HG03571 (cell line): ENCODE measurements at regions not wholly inside any gene's neighbourhood (a gene's known extent, or its start where the extent isn't known, plus 50 kb on each side); places are given as distances from the start of the nearest gene placed in this dataset.

ENCODE experiments used
- ATAC-seq: cut with Tn5 transposase; IDR thresholded peaks from one replicate; pipeline ENCODE4 v1.9.1; 2021; ENCODE audit not compliant: unreplicated experiment

DNA sequence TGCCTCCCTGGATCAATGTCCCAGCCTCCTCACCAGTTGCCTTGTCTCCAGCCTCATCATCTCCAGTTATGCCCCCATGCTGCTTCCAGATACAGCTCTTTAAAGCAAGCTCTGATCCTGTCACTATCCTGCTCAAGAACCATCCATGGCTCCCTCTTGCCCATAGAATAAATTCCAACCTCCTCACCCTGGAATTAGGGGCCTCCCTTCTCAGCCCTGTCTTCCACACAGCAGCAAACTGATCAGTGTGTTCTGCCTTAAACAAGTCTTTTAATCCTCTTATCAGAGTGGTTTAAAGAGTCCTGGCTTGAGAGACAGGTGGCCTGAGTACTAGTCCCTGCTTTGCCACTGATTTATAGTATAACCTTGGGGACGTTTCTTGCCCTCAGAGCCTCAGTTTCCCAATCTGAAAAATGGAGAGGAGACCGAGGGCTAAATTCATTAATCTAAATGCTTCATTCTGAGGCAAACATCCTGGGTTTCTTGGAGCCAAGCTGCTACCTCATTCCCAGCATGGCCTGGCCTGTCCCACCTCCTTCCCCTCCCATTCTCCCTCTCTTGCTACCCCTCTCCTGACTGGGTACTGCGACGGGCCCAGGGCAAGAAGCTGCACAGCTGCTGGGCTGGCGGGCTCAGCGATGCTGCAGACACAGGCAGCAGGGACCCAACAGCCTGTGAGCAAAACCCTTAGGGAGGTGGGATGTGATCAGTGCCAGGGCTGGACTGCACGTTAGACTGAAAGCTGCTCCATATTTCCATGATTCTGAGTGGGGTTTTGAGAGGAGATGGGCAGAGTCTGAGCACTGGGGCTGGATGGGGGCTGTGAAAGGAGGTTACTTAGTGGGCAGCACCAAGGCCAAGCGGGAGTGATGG lies 221.4 kb downstream of the PTPRU start:
- no peak for ATAC-seq

DNA sequence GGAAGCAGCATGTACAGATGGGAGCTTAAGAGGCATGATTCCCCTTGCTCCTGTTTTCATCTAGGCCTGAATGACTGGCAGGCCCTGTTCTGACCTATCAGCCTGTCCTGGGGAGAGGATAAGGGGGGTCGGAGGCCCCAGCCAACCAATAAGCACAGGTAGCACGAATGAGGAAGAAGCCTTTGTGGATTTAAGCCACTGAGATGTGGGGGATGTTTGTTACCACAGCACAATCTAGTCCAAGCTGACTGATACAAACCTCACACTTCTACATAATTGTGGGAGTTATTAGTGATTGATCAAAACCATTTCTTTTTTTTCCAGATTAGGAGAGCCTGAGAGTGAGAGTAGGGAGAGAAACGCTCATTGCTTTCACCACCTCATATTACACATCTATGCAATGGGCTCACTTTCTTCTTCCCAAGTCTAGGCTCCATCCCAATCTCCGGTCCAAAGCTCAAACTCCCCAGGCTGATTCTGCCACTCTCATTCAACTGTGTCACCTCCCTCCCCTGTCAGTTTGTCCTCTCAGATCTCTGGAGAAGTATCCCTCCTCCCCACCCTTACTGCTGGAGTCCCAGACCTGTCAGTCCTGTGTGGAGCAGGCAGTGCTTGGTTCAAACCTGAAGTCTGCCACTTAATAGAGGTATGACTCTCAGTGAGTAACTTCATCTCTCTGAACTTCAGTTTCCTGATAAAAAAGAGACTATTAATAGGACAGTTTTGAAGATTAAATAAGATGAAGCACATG lies 220.5 kb downstream of the PTPRU start:
- ATAC-seq = no peak

DNA sequence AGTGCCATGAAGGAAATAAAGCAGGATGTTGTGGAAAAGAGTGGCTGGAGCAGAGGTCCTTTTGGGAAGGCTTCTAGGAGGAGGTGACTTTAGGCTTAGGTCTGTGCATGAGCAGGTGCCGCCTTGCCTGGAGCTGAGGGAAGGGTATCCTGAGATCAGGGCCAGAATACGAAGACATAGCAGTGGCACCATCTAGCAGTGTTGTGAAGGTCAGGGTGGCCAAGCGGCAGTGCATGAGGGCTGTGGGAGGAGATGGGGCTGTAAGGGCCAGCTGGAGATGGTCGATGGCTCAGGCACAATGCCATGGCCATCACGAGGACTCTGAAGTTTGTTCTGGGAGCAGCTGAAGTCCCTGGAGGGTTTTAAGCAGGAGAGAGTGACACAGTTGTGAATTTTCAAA lies 219.5 kb downstream of the PTPRU start:
- ATAC-seq = no peak

DNA sequence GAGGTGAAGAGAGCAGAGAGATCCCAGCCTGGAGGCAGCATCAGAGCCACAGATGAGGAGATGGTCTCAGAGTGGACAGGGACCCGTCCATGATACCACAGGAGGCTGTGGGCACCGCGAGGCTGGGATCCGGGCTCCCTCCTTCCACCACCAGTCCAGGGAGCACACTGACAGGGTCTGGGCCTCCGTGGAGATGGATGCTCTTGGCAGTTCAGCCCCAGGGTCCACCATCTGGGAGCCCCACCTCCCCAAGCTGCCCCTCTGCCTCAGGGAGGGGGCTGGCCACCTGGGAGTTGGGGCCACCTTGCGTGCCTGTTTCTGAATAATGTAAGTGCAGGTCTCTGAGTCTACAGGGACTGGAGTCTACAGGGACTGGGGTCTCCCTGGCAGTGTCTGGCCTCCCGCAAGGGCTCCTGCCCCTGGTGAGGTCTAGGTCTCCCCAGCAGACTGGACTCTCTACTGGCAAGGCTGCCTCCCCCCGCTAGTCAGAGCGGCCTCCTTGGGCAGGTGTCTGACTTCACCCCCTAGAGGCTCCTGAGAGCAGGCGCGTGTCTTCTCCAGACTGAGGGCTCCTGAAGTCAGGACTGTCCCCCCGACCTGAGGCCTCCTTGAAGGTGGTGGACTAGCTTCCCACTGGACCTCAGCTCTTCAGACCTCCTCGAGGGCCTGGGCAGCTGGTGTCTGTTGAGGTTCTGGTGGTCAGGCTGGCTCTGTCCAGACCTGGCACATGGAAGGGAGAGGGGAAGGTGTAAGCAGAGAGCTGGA lies 218.5 kb downstream of the PTPRU start:
- ATAC-seq = no peak

DNA sequence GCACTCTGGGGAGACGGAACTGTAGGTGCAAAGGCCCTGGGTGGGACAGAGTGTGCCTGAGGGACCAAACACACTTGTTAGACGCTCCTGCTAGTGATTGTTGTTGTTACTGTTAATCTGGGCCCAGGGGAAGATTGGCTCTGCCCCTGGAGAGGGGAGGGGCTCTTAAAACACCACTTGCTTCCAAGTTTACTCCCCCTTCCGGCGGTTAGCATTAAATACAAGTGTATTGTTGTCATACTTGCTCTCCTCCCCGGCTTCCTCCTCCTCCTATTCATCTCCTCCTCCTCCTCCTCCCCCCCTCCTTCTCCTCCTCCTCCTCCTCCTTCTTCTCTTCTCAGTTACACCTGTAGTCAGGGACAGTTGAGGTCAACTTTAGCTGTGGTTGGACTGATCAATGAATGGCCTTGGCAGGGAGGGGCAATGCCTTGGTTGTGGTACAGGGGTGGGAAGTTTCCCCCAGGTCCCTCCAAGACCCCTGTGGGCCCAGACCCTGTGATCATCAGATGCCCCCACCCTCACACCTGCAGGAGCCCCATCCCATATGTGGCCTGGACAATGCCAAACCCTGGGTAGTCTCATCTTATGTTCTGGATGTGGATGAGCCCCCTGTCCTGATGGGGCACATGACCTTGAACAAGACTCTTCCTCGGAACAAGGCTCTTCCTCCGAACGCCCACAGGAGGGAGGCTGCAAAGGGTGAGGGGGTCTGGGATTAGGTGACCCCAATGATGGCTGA lies 217.3 kb downstream of the PTPRU start:
- no peak for ATAC-seq

DNA sequence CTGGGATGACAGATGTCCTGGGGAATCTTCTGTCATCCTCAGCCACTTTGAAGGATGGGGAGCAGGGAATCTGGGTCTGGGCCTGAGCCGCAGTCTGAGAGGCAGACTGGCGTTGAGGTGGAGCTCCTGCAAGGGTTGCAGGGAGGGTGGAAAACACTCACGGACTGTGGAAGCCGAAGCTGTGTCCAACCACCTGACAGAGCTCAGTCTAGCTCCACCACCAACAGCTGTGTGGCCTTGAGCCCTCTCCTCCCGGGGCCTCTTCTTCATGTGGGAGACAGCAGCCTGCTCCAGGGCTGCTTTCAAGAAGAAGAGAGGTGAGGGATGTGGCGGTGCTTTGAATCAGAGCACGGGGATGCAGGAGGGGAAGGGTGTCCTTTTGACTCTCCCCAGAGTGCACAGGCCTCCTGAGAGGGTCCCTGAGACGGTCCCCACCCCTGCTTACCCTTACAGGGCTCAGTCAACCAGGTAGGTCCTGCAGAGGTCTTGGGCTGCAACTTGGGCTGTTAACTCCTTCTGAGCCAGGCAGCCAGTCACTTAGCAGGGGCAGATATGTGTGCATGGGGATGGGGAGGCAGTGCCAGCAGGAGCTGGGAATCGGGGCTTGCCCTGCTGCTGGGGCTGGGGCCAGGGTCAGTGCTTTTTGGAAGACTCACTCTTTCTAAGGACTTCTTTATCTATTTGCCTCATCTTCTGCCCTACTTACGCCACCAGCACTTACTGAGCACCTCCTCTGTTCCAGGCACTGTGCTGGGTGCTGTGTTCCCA lies 216.3 kb downstream of the PTPRU start:
- no peak for ATAC-seq

DNA sequence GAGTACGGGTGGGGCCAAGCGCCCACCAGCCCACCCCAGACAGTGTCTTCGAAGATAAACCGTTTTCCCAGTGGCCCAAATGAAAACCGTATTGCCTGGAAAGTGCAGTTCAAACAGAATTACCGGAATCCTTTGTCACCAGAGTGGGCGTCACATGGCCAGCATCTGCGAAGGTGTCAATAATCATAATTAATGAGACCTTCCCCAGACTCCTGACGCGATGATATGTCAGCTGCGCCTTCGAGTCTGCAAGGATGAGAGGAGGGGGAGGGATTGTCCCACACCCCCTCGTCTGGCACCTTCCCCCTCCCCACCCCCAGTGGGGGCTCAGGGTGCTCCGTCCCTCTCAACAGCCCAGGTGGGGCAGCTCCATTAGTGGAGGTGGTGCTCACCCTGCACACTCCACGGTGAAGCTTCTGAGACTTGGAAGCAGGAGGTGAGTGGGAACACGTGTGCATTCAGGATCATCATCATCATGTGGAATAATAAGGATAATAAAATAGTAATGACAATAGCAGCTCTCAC lies 215.1 kb downstream of the PTPRU start:
- no peak for ATAC-seq

DNA sequence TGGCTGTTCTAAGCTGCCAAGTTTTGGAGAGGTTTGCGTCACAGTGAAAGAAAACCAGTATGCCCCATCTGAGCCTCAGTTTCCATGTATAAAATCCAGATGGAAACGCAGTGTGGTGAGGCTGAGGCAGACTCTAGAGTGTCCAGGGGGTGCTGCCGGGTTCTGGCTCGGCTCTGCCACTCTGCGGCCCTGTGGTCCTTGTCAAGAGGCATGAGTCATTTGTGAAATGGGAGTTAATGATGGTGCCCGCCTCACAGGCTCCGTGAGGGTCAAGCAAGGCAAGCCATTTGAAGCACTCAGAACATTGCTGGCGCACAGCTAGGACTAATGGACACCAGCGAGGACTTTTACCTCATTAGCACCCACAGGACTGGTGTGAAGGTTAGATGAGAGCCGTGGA lies 214.3 kb downstream of the PTPRU start:
- no peak for ATAC-seq

DNA sequence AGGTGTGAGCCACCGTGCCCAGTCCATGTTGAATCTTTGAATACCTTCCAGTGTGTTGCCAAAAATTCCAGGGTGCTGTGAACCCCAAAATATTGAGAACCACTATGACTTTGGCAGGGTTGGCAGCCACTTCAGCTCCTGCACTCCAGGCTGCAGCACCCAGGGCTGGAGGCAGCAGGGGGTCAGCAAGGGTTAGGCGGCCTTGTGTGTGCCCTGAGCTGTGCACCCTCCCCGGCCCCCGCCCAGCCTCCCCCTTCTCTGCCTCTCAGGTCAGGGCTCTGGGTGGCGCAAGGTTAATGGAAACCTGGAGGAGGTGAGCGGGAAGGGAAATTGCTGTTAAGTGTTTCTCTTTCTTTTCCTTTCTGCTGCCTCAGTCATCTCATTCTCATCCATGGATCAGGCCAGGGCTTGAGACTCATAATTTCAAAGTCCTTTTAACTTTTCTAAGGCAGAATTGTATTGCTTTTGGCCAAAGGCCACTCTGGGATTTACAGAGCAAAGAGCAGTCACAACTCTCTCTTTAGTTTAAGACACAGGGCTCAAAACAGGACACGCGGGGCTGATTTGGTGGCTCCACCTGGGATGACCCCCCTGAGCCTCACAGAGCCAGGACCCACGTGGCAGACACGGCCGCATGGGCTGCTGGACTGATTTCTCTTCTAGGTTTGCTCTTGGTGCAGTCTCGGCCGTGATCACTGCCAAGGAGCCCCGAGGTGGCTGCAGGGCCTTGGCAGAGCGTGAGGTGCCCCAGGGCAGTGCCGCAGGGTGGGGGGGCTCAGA lies 212.3 kb downstream of the PTPRU start:
- no peak for ATAC-seq

DNA sequence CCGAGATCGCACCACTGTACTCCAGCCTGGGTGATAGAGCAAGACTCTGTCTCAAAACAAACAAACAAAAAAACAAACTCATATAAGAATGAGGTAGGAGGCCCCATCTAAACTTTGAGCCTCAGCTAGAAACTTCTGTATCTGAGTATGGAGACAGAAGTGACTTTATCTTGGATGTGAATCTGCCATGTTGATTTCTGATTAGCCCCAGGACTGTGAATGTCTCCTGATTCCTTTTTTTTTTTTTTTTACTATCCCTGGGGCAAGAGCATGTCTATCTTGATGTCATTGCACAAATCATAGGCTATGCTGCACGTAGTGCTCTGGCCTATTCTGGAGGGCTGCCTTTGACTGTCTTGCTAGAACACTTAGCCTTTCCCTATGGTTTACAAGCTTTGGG lies 211.0 kb downstream of the PTPRU start:
- no peak for ATAC-seq

DNA sequence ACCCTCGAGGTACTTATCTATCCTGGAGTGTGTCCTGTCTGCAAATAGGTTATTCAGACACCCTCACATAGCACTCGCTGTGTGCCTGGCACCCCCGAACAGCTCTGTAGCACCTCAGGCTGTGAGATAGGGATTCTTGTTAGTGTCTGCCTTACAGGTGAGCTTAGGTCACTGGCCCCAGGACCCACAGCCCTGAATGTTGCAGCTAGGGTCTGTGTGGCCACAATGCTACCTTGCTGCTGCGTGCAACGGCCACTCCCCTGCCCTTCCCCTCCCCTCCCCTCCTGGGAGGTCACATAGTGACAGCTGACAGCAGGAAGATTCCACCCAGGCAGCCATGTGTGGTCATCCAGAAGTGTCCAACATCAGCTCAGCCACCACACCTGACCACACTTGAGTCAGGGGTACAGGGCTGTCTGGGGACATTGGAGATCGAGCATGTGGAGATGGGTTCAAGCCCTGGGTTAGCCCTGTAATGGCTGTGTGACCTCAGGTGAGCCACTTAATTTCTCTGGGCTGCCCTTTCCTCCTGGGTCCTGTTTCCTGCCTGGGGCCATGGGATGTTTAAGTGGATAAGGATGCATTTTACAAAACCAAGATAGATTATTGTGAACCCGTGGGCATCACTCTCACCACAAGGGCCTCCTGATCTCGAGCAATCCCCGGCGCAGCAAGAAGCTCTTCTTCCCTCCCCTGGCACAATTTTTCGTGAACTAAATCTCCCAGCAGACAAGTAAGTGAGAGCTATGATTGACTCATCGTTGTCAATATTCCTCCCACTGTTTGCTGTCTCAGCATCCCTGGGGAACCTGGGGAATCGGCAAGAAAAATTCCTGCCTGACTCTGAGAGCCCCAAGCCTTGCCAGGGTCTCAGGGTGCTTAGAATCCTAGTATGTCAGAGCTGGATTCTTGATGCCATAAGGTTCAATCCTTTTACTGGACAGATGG lies 208.7 kb downstream of the PTPRU start:
- ATAC-seq = no peak

DNA sequence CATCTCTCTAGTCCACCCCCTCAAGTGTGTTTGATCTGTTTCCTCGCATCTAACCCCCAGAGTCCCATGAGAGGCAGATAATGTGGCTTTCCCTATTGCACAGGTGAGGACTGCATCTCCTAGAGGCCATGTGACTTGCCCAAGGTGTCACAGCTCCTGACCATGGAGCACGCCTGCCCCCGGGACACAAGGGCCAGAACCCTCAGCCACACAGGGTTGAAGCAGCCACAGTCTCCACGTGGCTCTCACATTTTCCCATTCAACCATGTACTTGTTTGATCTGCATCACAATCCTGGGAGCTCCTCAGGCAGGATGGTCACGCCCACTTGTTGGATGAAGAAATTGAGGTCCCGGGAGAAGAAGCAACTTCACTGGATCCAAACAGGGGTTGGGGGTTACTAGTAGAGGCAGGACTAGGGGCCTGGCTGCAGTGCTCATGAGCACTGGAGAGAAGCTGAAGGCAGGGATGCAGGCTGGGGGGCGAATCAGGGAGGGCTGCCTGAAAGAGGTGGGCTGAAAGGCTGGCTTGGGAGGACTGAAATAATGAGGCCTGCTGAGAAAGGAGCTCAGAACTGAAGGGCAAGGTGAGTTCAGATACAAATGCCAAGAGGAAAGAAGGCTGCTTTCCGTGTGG lies 207.9 kb downstream of the PTPRU start:
- ATAC-seq = no peak

DNA sequence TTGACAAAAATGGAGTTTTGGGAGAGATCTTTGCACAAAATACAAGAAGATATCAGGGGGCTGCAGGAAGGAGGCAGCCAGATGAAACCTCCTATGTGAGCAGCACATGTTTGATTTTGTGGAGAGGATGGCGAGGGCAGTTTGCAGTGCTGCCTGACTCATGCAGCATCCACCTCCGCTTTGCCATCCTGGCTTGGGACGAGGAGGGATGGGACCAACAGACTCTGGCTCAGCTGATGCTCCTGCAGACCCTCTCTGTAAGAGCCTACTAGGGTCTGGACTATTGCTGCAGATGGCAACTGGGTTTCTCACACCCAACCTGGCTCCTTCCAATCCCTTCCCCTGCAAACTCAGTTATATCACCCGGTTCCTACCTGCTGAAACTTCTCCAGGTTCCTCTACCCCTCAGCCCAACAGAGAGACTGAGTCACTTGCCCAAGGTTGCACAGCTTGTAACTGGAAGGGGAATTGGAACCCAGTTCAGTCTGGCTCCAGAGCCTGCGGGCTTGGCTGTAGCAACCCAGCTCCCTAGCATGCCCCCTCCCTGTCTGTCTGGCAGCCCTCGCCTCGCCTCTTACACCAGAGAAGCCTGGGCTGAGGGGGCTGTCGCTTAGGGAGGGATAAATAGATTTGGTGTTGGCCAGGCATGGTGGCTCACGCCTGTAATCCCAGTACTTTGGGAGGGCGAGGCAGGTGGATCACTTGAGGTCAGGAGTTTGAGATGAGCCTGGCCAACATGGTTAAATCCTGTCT lies 205.8 kb downstream of the PTPRU start:
- ATAC-seq = no peak

DNA sequence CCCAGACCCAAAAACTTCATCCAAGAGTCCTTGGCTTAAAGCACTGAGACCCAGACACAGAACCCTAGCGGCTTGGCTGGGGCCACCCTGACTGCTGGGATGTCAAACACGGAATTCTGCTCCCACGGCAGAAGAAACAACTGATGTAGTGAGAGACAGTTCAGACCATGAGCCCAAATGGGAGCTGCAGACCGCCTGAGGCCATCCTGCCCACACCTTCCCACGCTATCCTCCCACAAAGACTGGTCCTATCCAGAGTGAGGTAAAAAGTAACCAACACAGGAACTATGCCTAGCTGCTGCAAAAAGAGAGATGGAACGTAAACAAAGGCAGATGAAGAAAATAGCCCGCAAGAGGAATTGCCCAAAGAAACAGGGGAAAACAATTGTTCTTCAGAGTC lies 203.3 kb downstream of the PTPRU start:
- ATAC-seq = no peak

DNA sequence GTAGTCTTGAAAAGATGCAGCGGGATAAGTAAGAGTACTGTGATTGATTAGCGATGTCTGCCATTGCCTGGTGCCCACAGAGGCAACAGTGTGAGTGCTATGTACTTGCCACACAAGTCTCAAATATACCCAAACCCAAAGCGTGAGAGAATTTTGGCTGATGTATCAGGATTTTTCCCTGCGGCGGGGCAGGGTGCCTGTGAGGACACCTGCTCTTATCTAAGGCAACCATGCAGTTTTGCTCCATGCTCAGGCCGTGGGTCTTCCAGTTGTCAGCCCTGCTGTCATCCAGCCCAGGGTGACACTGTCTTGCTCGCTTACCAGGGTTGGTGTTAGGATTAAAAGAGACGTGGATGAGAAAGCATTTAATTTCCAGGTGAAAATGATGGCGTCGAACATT lies 202.7 kb downstream of the PTPRU start:
- no peak for ATAC-seq

DNA sequence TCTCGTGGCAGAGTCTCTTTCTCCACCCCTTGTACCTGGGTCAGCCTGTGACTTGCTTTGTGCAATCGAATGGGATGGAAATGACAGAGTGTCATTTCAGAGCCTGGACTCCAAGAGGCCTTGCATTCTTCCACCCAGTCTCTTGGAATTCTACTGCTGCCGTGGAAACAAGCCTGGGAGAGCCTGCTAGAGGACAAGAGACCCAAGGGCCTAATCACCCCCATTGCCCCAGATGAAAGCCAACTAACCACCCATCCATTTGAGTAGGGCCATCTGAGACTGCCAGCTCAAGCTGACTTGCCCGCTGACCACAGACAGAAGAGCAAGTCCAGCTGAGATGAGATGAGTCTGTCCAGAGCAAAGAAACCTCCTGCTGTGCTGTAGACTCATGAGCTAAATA lies 201.6 kb downstream of the PTPRU start:
- no peak for ATAC-seq
